Central memory CD4-positive, alpha-beta T cell (primary cell): ENCODE measurements at regions not wholly inside any gene's neighbourhood (a gene's known extent, or its start where the extent isn't known, plus 50 kb on each side); places are given as distances from the start of the nearest gene placed in this dataset.

Experiments
- DNase-seq: peaks from one replicate; pipeline ENCODE4 v3.0.0; 2022

GRCh38 chr2:134189009-134189720 is 64.7 kb upstream of the MGAT5 start:
- no peak for DNase-seq

DNA sequence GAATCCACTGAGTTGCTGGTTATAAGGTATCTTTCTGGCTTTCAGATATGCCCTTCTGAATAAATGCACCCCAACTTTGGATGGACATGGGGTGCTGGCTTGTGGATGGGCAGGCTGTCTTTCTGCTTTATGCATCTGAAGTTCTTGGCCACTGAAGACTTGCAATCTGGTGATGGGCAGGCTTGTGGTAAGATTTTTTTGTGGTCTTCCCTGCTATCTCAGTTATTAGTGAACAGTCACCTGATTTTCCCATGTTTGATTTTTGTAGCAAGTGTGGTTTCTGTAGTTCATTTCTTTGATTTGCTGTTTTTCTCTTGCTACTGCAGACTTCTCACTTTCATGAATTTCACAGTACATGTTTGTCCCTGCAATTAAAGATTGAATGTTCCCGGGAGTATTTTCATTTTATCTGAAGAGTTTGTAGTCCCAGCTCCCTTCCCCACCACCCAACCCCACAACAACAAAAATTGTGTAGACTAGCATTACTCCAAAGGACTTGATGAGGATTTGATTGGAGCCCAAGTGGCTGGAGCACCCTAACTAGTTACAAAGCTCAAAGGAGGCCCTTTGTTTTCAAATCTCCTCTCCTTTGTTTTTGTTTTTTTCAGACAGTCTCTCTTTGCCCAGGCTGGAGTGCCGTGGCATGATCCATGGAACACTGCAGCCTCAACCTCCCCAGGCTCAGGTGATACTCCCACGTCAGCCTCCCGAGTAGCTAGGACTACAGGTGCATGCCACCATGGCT is 63.6 kb upstream of the MGAT5 start:
- DNase-seq, result no peak

DNA sequence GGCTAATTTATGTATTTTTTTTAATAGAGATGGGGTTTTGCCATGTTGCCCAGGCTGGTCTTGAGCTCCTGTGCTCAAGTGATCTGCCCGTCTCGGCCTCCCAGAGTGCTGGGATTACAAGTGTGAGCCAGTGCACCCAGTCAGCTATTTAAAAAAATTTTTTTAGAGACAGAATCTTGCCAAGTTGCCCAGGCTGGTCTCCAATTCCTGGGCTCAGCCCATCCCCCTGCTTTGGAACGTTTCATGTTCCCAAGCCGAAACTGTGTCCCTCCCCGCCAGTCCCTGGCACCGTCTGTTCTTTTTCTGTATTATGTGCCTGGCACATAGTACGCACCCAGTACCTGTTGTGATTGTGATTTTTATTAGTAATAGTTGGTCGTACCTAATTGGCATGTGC is 63.1 kb upstream of the MGAT5 start:
- DNase-seq, result no peak

- DNase-seq, result no peak
Observed at GRCh38 chr2:134191835-134192234, 62.0 kb upstream of the MGAT5 start.

- DNase-seq, result no peak
Observed at GRCh38 chr2:134193006-134193405, 60.9 kb upstream of the MGAT5 start.

GRCh38 chr2:134194519-134194918 is 59.4 kb upstream of the MGAT5 start:
- DNase-seq, result no peak

- no peak for DNase-seq
Observed at GRCh38 chr2:134195341-134195740, 58.5 kb upstream of the MGAT5 start.

DNA sequence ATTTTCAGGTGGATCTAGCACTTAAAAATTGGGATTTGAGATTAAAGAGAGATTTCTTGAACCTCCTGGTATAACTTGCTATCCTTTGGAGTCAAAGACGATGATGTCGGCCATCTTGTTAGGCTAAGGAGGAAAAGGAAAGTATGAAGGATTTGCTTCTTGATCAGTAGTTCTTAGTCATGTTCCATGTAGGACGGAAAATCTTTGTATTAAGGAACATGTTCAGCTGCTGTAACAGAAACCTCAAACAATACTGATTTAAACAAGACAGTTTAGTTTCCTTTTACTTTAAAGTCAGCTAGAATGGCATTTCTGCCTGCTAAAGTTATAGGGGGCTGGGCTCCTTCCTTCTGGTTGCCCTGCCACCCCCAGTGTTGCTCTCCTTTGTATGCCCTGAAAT is 56.4 kb upstream of the MGAT5 start:
- DNase-seq, result no peak

GRCh38 chr2:134198006-134198634 is 55.8 kb upstream of the MGAT5 start:
- DNase-seq, result no peak

GRCh38 chr2:134199123-134199522 is 54.7 kb upstream of the MGAT5 start:
- no peak for DNase-seq

- DNase-seq, result no peak
Observed at GRCh38 chr2:134200036-134200618, 53.7 kb upstream of the MGAT5 start.

DNA sequence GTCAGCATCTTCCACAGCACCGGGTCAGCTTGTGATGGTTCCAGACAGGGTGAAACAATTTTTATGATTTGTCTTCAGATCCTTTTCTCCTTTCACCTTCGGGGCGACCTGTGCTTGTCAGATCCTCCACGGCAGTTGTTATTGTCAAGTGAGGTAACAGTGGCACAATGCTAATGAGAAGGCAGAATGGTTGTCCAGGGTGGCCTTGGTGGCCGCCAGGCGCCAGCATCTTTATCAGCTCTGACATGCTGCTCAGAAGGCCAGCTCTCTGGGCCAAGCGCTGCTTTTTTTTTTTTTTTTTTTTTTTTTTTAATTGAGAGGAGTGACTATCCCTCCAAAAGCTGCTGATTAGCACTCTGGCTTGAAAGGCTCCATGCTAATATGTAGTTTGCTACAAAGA is 52.3 kb upstream of the MGAT5 start:
- no peak for DNase-seq

DNA sequence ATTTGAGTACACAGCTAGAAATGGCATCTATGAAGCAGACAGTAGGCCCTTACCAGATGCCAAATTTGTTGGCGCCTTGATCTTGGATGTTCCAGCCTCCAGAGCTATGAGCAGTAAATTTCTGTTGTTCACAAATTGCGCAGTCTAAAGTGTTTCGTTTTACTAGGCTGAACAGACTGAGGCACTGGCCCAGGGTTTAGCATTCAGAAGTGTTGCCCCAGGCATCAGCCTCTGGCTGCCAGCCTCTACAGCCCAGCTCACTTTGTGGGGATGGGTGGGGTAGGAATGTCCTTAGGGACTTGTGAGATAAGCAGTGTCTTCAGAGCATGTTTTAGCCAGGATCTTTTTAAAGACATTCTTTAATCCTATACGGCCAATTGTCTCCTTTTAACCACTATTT is 51.5 kb upstream of the MGAT5 start:
- no peak for DNase-seq

DNA sequence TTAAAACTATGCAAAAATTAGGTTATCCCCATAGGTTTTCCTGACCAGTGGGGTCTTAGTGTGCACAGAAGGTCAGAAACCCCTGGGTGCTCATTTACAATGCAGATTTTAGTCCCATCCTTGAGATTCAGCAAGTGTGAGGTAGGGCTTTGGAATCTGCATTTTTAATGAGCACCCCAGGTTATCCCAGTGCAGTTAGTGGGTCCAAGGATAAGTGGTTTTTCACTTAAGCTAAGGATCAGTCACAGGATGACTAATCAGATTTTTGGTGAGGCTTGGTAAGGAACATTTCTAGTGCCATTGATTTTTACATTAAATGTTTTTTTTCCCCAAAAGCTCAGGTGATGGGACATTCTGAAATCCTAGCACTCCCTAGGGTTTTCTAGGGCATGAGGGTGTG is 50.7 kb upstream of the MGAT5 start:
- DNase-seq, result no peak
